ENCODE measurements at regions not wholly inside any gene's neighbourhood (a gene's known extent, or its start where the extent isn't known, plus 50 kb on each side); places are given as distances from the start of the nearest gene placed in this dataset.

GRCh38 chr18:68316636-68317035 is 398.3 kb downstream of the TMX3 start:
- DNase-seq = no peak

- no peak for DNase-seq
Measured at GRCh38 chr18:68314403-68314802, 400.5 kb downstream of the TMX3 start.

GRCh38 chr18:68301441-68301840 is 413.5 kb downstream of the TMX3 start:
- DNase-seq = no peak

GRCh38 chr18:68299906-68300305 is 415.0 kb downstream of the TMX3 start:
- no peak for DNase-seq

- DNase-seq = no peak
Measured at GRCh38 chr18:68298330-68298729, 416.6 kb downstream of the TMX3 start.

- DNase-seq = no peak
Measured at GRCh38 chr18:68288408-68288807, 426.5 kb downstream of the TMX3 start.

- no peak for DNase-seq
Measured at GRCh38 chr18:68284236-68284780, 430.6 kb downstream of the TMX3 start.

- no peak for DNase-seq
Measured at GRCh38 chr18:68283834-68284233, 431.1 kb downstream of the TMX3 start.

GRCh38 chr18:68282232-68282631 is 432.7 kb downstream of the TMX3 start:
- DNase-seq = no peak

- DNase-seq = no peak
Measured at GRCh38 chr18:68275616-68276015, 439.3 kb downstream of the TMX3 start.

- DNase-seq = no peak
Measured at GRCh38 chr18:68270017-68270416, 444.9 kb downstream of the TMX3 start.

- DNase-seq = no peak
Measured at GRCh38 chr18:68267583-68267982, 447.3 kb downstream of the TMX3 start.

GRCh38 chr18:68263481-68263880 is 451.4 kb downstream of the TMX3 start:
- DNase-seq = no peak

GRCh38 chr18:68262690-68263294 is 452.1 kb downstream of the TMX3 start:
- DNase-seq = no peak

- DNase-seq = no peak
Measured at GRCh38 chr18:68256418-68257067, 458.4 kb downstream of the TMX3 start.

GRCh38 chr18:68244786-68245185 is 470.1 kb downstream of the TMX3 start:
- DNase-seq = peak; percentile 49

GRCh38 chr18:68241881-68242280 is 473.0 kb downstream of the TMX3 start:
- DNase-seq = no peak

GRCh38 chr18:68234676-68235075 is 480.2 kb downstream of the TMX3 start:
- DNase-seq = no peak

- DNase-seq = no peak
Measured at GRCh38 chr18:68234131-68234530, 480.8 kb downstream of the TMX3 start.

- DNase-seq = peak; percentile 80
Measured at GRCh38 chr18:68233018-68233417, 481.9 kb downstream of the TMX3 start.

- no peak for DNase-seq
Measured at GRCh38 chr18:68229351-68229750, 485.6 kb downstream of the TMX3 start.

- DNase-seq = peak; percentile 19
Measured at GRCh38 chr18:68221111-68221724, 493.7 kb downstream of the TMX3 start.

- DNase-seq = no peak
Measured at GRCh38 chr18:68220458-68220857, 494.4 kb downstream of the TMX3 start.

- no peak for DNase-seq
Measured at GRCh38 chr18:68219872-68220271, 495.0 kb downstream of the TMX3 start.

Data from NCI-H446 treated with DMSO at 0.1 percent for 48 hours (cell line).